H9 (cell line): ENCODE measurements at regions not wholly inside any gene's neighbourhood (a gene's known extent, or its start where the extent isn't known, plus 50 kb on each side); places are given as distances from the start of the nearest gene placed in this dataset.

Source experiments
- DNase-seq: peaks from one replicate; pipeline ENCODE4 v3.0.0-alpha.2; 2017
- H2AFZ ChIP-seq: one replicate; pipeline ENCODE4 v1.6.1; 2013; ENCODE audit warnings: mild to moderate bottlenecking, low read length, control low read depth, moderate library complexity
- H2AK5ac ChIP-seq: 2 replicates; pipeline ENCODE4 v1.6.1; 2013; ENCODE audit warnings: low read length, control low read depth, mixed read lengths; ENCODE audit not compliant: insufficient read length
- H2BK120ac ChIP-seq: one replicate; pipeline ENCODE4 v1.6.1; 2013; ENCODE audit warnings: low read depth, mild to moderate bottlenecking, low read length, control low read depth, inconsistent platforms; ENCODE audit not compliant: poor library complexity, severe bottlenecking
- H2BK12ac ChIP-seq: 2 replicates; pipeline ENCODE4 v1.6.1; 2013; ENCODE audit warnings: low read length, control low read depth, mixed read lengths, low read depth; ENCODE audit not compliant: insufficient read length
- H2BK15ac ChIP-seq: 2 replicates; pipeline ENCODE4 v1.6.1; 2013; ENCODE audit warnings: low read depth, low read length, control low read depth
- H2BK20ac ChIP-seq: one replicate; pipeline ENCODE4 v1.6.1; 2013; ENCODE audit warnings: low read depth, mild to moderate bottlenecking, low read length, control low read depth, inconsistent platforms; ENCODE audit not compliant: poor library complexity, severe bottlenecking
- H2BK5ac ChIP-seq: 2 replicates; pipeline ENCODE4 v1.6.1; 2013; ENCODE audit warnings: low read length, control low read depth, mixed read lengths; ENCODE audit not compliant: insufficient read length
- H3K14ac ChIP-seq: 2 replicates; pipeline ENCODE4 v1.6.1; 2013; ENCODE audit warnings: low read length, control low read depth; ENCODE audit not compliant: insufficient read depth
- H3K18ac ChIP-seq: 2 replicates; pipeline ENCODE4 v1.6.1; 2013; ENCODE audit warnings: low read depth, mild to moderate bottlenecking, mixed read lengths, low read length, control low read depth; ENCODE audit not compliant: insufficient read length
- H3K23ac ChIP-seq: 2 replicates; pipeline ENCODE4 v1.6.1; 2013; ENCODE audit warnings: low read length, control low read depth, mixed read lengths, low read depth; ENCODE audit not compliant: insufficient read length
- H3K23me2 ChIP-seq: 2 replicates; pipeline ENCODE4 v1.6.1; 2013; ENCODE audit warnings: low read depth, mild to moderate bottlenecking, mixed read lengths, low read length, control low read depth; ENCODE audit not compliant: insufficient read length, poor library complexity, severe bottlenecking
- H3K27ac ChIP-seq: 2 replicates; pipeline ENCODE4 v1.5.1; 2013; ENCODE audit warnings: low read length, control low read depth, mixed read lengths, low read depth; ENCODE audit not compliant: insufficient read length
- H3K27me3 ChIP-seq: 2 replicates; pipeline ENCODE4 v1.6.1; 2013; ENCODE audit warnings: low read length, control low read depth, inconsistent platforms; ENCODE audit not compliant: insufficient read depth
- H3K4ac ChIP-seq: 2 replicates; pipeline ENCODE4 v1.6.1; 2013; ENCODE audit warnings: low read depth, mild to moderate bottlenecking, control low read depth, inconsistent platforms, low read length, moderate library complexity
- H3K4me1 ChIP-seq: 2 replicates; pipeline ENCODE4 v1.6.1; 2013; ENCODE audit warnings: low read length, control low read depth, inconsistent platforms; ENCODE audit not compliant: insufficient read depth
- H3K4me2 ChIP-seq: 2 replicates; pipeline ENCODE4 v1.6.1; 2013; ENCODE audit warnings: low read length, control low read depth, mixed read lengths; ENCODE audit not compliant: insufficient read length, insufficient read depth
- H3K56ac ChIP-seq: 2 replicates; pipeline ENCODE4 v1.6.1; 2013; ENCODE audit warnings: low read depth, mild to moderate bottlenecking, mixed read lengths, low read length, control low read depth; ENCODE audit not compliant: insufficient read length
- H3K79me1 ChIP-seq: 2 replicates; pipeline ENCODE4 v1.6.1; 2013; ENCODE audit warnings: low read depth, mild to moderate bottlenecking, moderate library complexity, low read length, control low read depth, inconsistent platforms; ENCODE audit not compliant: insufficient read depth, poor library complexity, severe bottlenecking
- H3K79me2 ChIP-seq: 2 replicates; pipeline ENCODE4 v1.6.1; 2013; ENCODE audit warnings: low read length, control low read depth, inconsistent platforms; ENCODE audit not compliant: insufficient read depth
- H3K9ac ChIP-seq: 2 replicates; pipeline ENCODE4 v1.6.1; 2013; ENCODE audit warnings: low read length, control low read depth, mixed read lengths; ENCODE audit not compliant: insufficient read length; ENCODE audit errors: extremely low read depth
- H3K9me3 ChIP-seq: one replicate; pipeline ENCODE4 v1.6.1; 2013; ENCODE audit warnings: low read depth, low read length, inconsistent platforms; ENCODE audit not compliant: control insufficient read depth
- H3T11ph ChIP-seq: one replicate; pipeline ENCODE4 v1.6.1; 2013; ENCODE audit warnings: mild to moderate bottlenecking, low read length, control low read depth, inconsistent platforms
- H4K20me1 ChIP-seq: one replicate; pipeline ENCODE4 v1.6.1; 2013; ENCODE audit not compliant: control insufficient read depth, insufficient read length, insufficient read depth
- H4K5ac ChIP-seq: 2 replicates; pipeline ENCODE4 v1.6.1; 2013; ENCODE audit warnings: low read depth, mild to moderate bottlenecking, mixed read lengths, low read length, control low read depth; ENCODE audit not compliant: insufficient read length
- H4K8ac ChIP-seq: replicated peaks from 2 replicates; pipeline ENCODE4 v1.6.1; 2013; ENCODE audit warnings: low read length, control low read depth, mixed read lengths, low read depth; ENCODE audit not compliant: insufficient read length
- H4K91ac ChIP-seq: 2 replicates; pipeline ENCODE4 v1.6.1; 2013; ENCODE audit warnings: low read depth, mild to moderate bottlenecking, moderate library complexity, mixed read lengths, low read length, control low read depth; ENCODE audit not compliant: insufficient read length
- H3K27ac Mint-ChIP-seq, 3 experiments: 2 replicates in 2 of 3; 3 replicates in 1 of 3; pipeline ENCODE4 v1.8.0; 2020 to 2021; ENCODE audit warnings: mixed read lengths in 3 of 3, mild to moderate bottlenecking in 1 of 3, moderate library complexity in 1 of 3
- H3K27me3 Mint-ChIP-seq: 2 replicates; pipeline ENCODE4 v1.8.0; 2021; ENCODE audit warnings: low read depth, mild to moderate bottlenecking, moderate library complexity, mixed read lengths
- H3K36me3 Mint-ChIP-seq, 3 experiments: 2 replicates in 2 of 3; 3 replicates in 1 of 3; pipeline ENCODE4 v1.8.0; 2020 to 2021; ENCODE audit warnings: low read depth in 3 of 3, mixed read lengths in 3 of 3; ENCODE audit not compliant: insufficient read depth in 1 of 3
- H3K4me1 Mint-ChIP-seq, 2 experiments: 2 replicates each; pipeline ENCODE4 v1.8.0; 2020; ENCODE audit warnings: mixed read lengths in 2 of 2
- H3K4me3 Mint-ChIP-seq, 2 experiments: 2 replicates in 1 of 2; 3 replicates in 1 of 2; pipeline ENCODE4 v1.8.0; 2020 to 2021; ENCODE audit warnings: mild to moderate bottlenecking in 2 of 2, mixed read lengths in 2 of 2, moderate library complexity in 1 of 2
- H3K9me3 Mint-ChIP-seq, 2 experiments: 2 replicates in 1 of 2; 3 replicates in 1 of 2; pipeline ENCODE4 v1.8.0; 2020; ENCODE audit warnings: mild to moderate bottlenecking in 2 of 2, mixed read lengths in 2 of 2, moderate library complexity in 1 of 2
- WGBS: extraction: QIAGEN DNeasy Blood & Tissue Kit; methylation state at CpG from one replicate; pipeline ENCODE4 v1.1.7; 2013; ENCODE audit warnings: missing lambda C conversion rate, low lambda C conversion rate, mixed read lengths; ENCODE audit not compliant: insufficient read length; ENCODE audit errors: extremely low coverage; 5-methylcytosine and 5-hydroxymethylcytosine counted together
- TF ChIP-seq, protein P1 (sequence below): fragments of 200-600 bp; sonication (generic); conservative IDR thresholded peaks from 3 replicates; pipeline ENCODE4 v1.8.0; 2021; ENCODE audit warnings: antibody characterized with exemption, mild to moderate bottlenecking

GRCh38 chr18:40048253-40048652 lies 1906.8 kb upstream of the PIK3C3 start:
- Histone ChIP-seq H4K8ac (no peak overlapping the region), H2AFZ (no peak overlapping the region), H3K23me2 (no peaks in the 10 kb centered on the region), H3K4me1 (no peaks in the 10 kb centered on the region), H3K4me2 (no peak overlapping the region), H3K9ac (no peak overlapping the region), H4K5ac (no peak overlapping the region), H3K27me3 (no peaks in the 10 kb centered on the region), H4K20me1 (no peaks in the 10 kb centered on the region), H3T11ph (no peak overlapping the region), H3K9me3 (no peaks in the 10 kb centered on the region), H3K79me2 (no peaks in the 10 kb centered on the region), H3K4ac (no peak overlapping the region), H3K23ac (no peak overlapping the region), H2BK12ac (no peak overlapping the region), H3K27ac (no peak overlapping the region), H2BK120ac (no peak overlapping the region), H2BK5ac (no peak overlapping the region), H2AK5ac (no peak overlapping the region), H2BK15ac (no peak overlapping the region), H3K14ac (no peak overlapping the region), H3K79me1 (no peaks in the 10 kb centered on the region), H3K18ac (no peak overlapping the region), H3K56ac (no peak overlapping the region), H2BK20ac (no peak overlapping the region), H4K91ac (no peak overlapping the region)
- Mint-ChIP-seq H3K27me3 (no peaks in the 10 kb centered on the region; the same call in 1 of the 2 replicates), H3K4me1 (peaks cover 6% of the 10 kb centered on the region in 2 experiments), H3K36me3 (no peaks in the 10 kb centered on the region), H3K27ac (no peak overlapping the region), H3K9me3 (no peaks in the 10 kb centered on the region), H3K4me3 (no peak overlapping the region)
- no CpG with 5 or more reads among the region's 2 CpGs for WGBS
- TF ChIP-seq, protein P1, sequence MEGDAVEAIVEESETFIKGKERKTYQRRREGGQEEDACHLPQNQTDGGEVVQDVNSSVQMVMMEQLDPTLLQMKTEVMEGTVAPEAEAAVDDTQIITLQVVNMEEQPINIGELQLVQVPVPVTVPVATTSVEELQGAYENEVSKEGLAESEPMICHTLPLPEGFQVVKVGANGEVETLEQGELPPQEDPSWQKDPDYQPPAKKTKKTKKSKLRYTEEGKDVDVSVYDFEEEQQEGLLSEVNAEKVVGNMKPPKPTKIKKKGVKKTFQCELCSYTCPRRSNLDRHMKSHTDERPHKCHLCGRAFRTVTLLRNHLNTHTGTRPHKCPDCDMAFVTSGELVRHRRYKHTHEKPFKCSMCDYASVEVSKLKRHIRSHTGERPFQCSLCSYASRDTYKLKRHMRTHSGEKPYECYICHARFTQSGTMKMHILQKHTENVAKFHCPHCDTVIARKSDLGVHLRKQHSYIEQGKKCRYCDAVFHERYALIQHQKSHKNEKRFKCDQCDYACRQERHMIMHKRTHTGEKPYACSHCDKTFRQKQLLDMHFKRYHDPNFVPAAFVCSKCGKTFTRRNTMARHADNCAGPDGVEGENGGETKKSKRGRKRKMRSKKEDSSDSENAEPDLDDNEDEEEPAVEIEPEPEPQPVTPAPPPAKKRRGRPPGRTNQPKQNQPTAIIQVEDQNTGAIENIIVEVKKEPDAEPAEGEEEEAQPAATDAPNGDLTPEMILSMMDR, result no peak
- DNase-seq, result no peak
